DOHH2 (cell line): ENCODE measurements at regions not wholly inside any gene's neighbourhood (a gene's known extent, or its start where the extent isn't known, plus 50 kb on each side); places are given as distances from the start of the nearest gene placed in this dataset.

ENCODE experiments used
- H3F3A ChIP-seq: fragments of 200-600 bp; sonication (generic), shearing (Covaris generic); 2 replicates; pipeline ENCODE4 v1.6.0; 2016; ENCODE audit warnings: antibody characterized with exemption, mild to moderate bottlenecking; ENCODE audit not compliant: control insufficient read depth, insufficient read depth
- H3K27ac ChIP-seq: fragments of 200-600 bp; sonication (generic); 2 replicates; pipeline ENCODE4 v1.5.1; 2014; ENCODE audit warnings: low read depth, mild to moderate bottlenecking, low read length, moderate library complexity
- H3K27me3 ChIP-seq: fragments of 200-600 bp; sonication (generic); 2 replicates; pipeline ENCODE4 v1.6.1; 2014; ENCODE audit warnings: mild to moderate bottlenecking, low read length, mixed read lengths; ENCODE audit not compliant: control insufficient read depth
- H3K36me3 ChIP-seq: fragments of 200-600 bp; sonication (generic); 2 replicates; pipeline ENCODE4 v1.6.1; 2014; ENCODE audit warnings: mild to moderate bottlenecking, low read length, moderate library complexity, mixed read lengths; ENCODE audit not compliant: control insufficient read depth
- H3K4me1 ChIP-seq: fragments of 200-600 bp; sonication (generic); 2 replicates; pipeline ENCODE4 v1.6.1; 2014; ENCODE audit warnings: mild to moderate bottlenecking, low read length, mixed read lengths; ENCODE audit not compliant: control insufficient read depth
- H3K4me2 ChIP-seq: fragments of 200-600 bp; sonication (generic); 2 replicates; pipeline ENCODE4 v1.6.0; 2014; ENCODE audit warnings: mild to moderate bottlenecking, low read length, moderate library complexity
- H3K4me3 ChIP-seq: fragments of 200-600 bp; sonication (generic); 2 replicates; pipeline ENCODE4 v1.5.1; 2014; ENCODE audit warnings: mild to moderate bottlenecking, low read length, mixed read lengths
- H3K79me2 ChIP-seq: fragments of 200-600 bp; sonication (generic); 2 replicates; pipeline ENCODE4 v1.6.1; 2014; ENCODE audit warnings: mild to moderate bottlenecking, low read length, mixed read lengths; ENCODE audit not compliant: control insufficient read depth
- H3K9me2 ChIP-seq: fragments of 200-600 bp; sonication (generic); replicated peaks from 2 replicates; pipeline ENCODE4 v1.6.1; 2014; ENCODE audit warnings: mild to moderate bottlenecking, low read length, mixed read lengths; ENCODE audit not compliant: control insufficient read depth
- H3K9me3 ChIP-seq: fragments of 200-600 bp; sonication (generic); 2 replicates; pipeline ENCODE4 v1.6.1; 2014; ENCODE audit warnings: antibody characterized with exemption, low read length, mixed read lengths; ENCODE audit not compliant: control insufficient read depth, insufficient read depth
- H4K20me1 ChIP-seq: fragments of 200-600 bp; sonication (generic); 2 replicates; pipeline ENCODE4 v1.6.0; 2014; ENCODE audit warnings: low read depth, mild to moderate bottlenecking, antibody characterized with exemption, low read length, moderate library complexity; ENCODE audit not compliant: control insufficient read depth, insufficient read depth
- EZH2phosphoT487 ChIP-seq: fragments of 200-600 bp; sonication (generic); IDR thresholded peaks from 2 replicates; pipeline ENCODE4 v1.6.1; 2017; ENCODE audit warnings: borderline replicate concordance, mild to moderate bottlenecking, antibody characterized with exemption, low read length, moderate library complexity, mixed read lengths
- TF ChIP-seq, protein P1 (sequence below): fragments of 200-600 bp; sonication (generic); IDR thresholded peaks from one replicate; pipeline ENCODE4 v1.5.1; 2014; ENCODE audit warnings: antibody characterized with exemption, mild to moderate bottlenecking, low read depth, low read length; ENCODE audit not compliant: poor library complexity, severe bottlenecking

GRCh38 chr15:62785881-62786828 lies 256.4 kb upstream of the TPM1 start:
- H3K27me3 ChIP-seq: peaks cover 9% of the 10 kb centered on the region
- no peaks in the 10 kb centered on the region for H3K9me2 ChIP-seq
- no peak overlapping the region for H3K27ac ChIP-seq
- no peaks in the 10 kb centered on the region for H4K20me1 ChIP-seq
- no peaks in the 10 kb centered on the region for H3F3A ChIP-seq
- H3K9me3 ChIP-seq: no peaks in the 10 kb centered on the region
- H3K36me3 ChIP-seq: no peaks in the 10 kb centered on the region
- TF ChIP-seq, protein P1, sequence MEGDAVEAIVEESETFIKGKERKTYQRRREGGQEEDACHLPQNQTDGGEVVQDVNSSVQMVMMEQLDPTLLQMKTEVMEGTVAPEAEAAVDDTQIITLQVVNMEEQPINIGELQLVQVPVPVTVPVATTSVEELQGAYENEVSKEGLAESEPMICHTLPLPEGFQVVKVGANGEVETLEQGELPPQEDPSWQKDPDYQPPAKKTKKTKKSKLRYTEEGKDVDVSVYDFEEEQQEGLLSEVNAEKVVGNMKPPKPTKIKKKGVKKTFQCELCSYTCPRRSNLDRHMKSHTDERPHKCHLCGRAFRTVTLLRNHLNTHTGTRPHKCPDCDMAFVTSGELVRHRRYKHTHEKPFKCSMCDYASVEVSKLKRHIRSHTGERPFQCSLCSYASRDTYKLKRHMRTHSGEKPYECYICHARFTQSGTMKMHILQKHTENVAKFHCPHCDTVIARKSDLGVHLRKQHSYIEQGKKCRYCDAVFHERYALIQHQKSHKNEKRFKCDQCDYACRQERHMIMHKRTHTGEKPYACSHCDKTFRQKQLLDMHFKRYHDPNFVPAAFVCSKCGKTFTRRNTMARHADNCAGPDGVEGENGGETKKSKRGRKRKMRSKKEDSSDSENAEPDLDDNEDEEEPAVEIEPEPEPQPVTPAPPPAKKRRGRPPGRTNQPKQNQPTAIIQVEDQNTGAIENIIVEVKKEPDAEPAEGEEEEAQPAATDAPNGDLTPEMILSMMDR: no peak
- TF ChIP-seq EZH2phosphoT487: no peak
- no peak overlapping the region for H3K4me3 ChIP-seq
- H3K4me2 ChIP-seq: no peak overlapping the region
- no peaks in the 10 kb centered on the region for H3K4me1 ChIP-seq
- H3K79me2 ChIP-seq: no peaks in the 10 kb centered on the region

DNA sequence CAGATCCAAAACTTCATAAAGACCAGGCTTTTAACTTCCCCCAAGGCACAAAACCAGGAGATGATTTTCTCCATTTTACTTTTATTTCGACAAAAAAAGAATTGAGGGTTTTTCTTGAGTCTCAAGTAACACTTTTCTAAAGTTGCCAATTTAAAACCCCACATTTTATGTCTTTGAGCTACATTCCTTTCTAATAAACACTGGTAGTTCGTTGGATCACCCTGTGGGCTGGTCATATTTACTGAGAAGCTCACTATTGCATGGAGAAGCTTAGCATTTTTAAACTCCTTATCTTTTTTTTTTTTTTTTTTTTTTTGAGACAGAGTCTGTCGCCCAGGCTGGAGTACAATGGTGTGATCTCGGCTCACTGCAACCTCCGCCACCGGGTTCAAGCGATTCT lies 255.1 kb upstream of the TPM1 start:
- no peaks in the 10 kb centered on the region for H3K36me3 ChIP-seq
- no peaks in the 10 kb centered on the region for H3K9me3 ChIP-seq
- H3K4me3 ChIP-seq: no peak overlapping the region
- H3F3A ChIP-seq: no peaks in the 10 kb centered on the region
- TF ChIP-seq EZH2phosphoT487: no peak
- TF ChIP-seq, protein P1: no peak
- H3K9me2 ChIP-seq: no peaks in the 10 kb centered on the region
- peaks cover 6% of the 10 kb centered on the region for H3K27me3 ChIP-seq
- no peaks in the 10 kb centered on the region for H3K4me1 ChIP-seq
- H3K27ac ChIP-seq: no peak overlapping the region
- no peaks in the 10 kb centered on the region for H3K79me2 ChIP-seq
- no peaks in the 10 kb centered on the region for H4K20me1 ChIP-seq
- H3K4me2 ChIP-seq: no peak overlapping the region

GRCh38 chr15:62788224-62788623 lies 254.3 kb upstream of the TPM1 start:
- H3K4me1 ChIP-seq: no peaks in the 10 kb centered on the region
- H3K4me3 ChIP-seq: no peak overlapping the region
- TF ChIP-seq EZH2phosphoT487: no peak
- TF ChIP-seq, protein P1: no peak
- H3K9me3 ChIP-seq: no peaks in the 10 kb centered on the region
- no peak overlapping the region for H3K27ac ChIP-seq
- no peaks in the 10 kb centered on the region for H3F3A ChIP-seq
- H4K20me1 ChIP-seq: no peaks in the 10 kb centered on the region
- H3K9me2 ChIP-seq: no peaks in the 10 kb centered on the region
- H3K4me2 ChIP-seq: no peak overlapping the region
- no peaks in the 10 kb centered on the region for H3K36me3 ChIP-seq
- H3K79me2 ChIP-seq: no peaks in the 10 kb centered on the region
- peaks cover 6% of the 10 kb centered on the region for H3K27me3 ChIP-seq
